Ishikawa (cell line): ENCODE measurements at regions not wholly inside any gene's neighbourhood (a gene's known extent, or its start where the extent isn't known, plus 50 kb on each side); places are given as distances from the start of the nearest gene placed in this dataset.

Experiments
- CEBPB ChIP-seq: IDR thresholded peaks from 2 replicates; pipeline ENCODE4 v1.6.1; 2012
- CREB1 ChIP-seq: IDR thresholded peaks from 2 replicates; pipeline ENCODE4 v1.6.1; 2012; ENCODE audit warnings: low read depth
- EGR1 ChIP-seq: IDR thresholded peaks from 2 replicates; pipeline ENCODE4 v1.6.1; 2012
- EP300 ChIP-seq: IDR thresholded peaks from 2 replicates; pipeline ENCODE4 v1.6.1; 2012; ENCODE audit warnings: borderline replicate concordance
- FOXM1 ChIP-seq: IDR thresholded peaks from 2 replicates; pipeline ENCODE4 v1.6.1; 2012; ENCODE audit warnings: low read depth, borderline replicate concordance
- MAX ChIP-seq: IDR thresholded peaks from 2 replicates; pipeline ENCODE4 v1.6.1; 2012
- NFIC ChIP-seq: IDR thresholded peaks from 2 replicates; pipeline ENCODE4 v1.6.1; 2012
- RAD21 ChIP-seq: IDR thresholded peaks from 2 replicates; pipeline ENCODE4 v1.6.1; 2012; ENCODE audit warnings: low read depth
- REST ChIP-seq: IDR thresholded peaks from 2 replicates; pipeline ENCODE4 v1.6.1; 2012; ENCODE audit warnings: low read depth, mild to moderate bottlenecking
- TAF1 ChIP-seq: IDR thresholded peaks from 2 replicates; pipeline ENCODE4 v1.6.1; 2012; ENCODE audit warnings: low read depth, mild to moderate bottlenecking
- TEAD4 ChIP-seq: IDR thresholded peaks from 2 replicates; pipeline ENCODE4 v1.6.1; 2012
- YY1 ChIP-seq: IDR thresholded peaks from 2 replicates; pipeline ENCODE4 v1.6.1; 2012; ENCODE audit warnings: low read depth
- ZBTB7A ChIP-seq: IDR thresholded peaks from 2 replicates; pipeline ENCODE4 v1.6.1; 2012; ENCODE audit warnings: low read depth

- TF ChIP-seq TAF1 (no peak), REST (no peak), EGR1 (no peak), ZBTB7A (no peak), EP300 (no peak), TEAD4 (no peak), CEBPB (no peak), RAD21 (no peak), YY1 (no peak), MAX (no peak), CREB1 (no peak), FOXM1 (no peak), NFIC (no peak)
These were observed 120.0 kb upstream of the FRMD4B start for GRCh38 chr3:69505770-69506407.
